Brain microvascular endothelial cell (primary cell): ENCODE measurements at regions not wholly inside any gene's neighbourhood (a gene's known extent, or its start where the extent isn't known, plus 50 kb on each side); places are given as distances from the start of the nearest gene placed in this dataset.
A peak's percentile ranks its signal among the peaks of the same experiment; 100 is the strongest.

Experiments used
- DNase-seq: peaks from one replicate; pipeline ENCODE4 v3.0.0-alpha.2; 2020
- H3K27ac ChIP-seq: fragments of 250-450 bp; sonication (Bioruptor Pico); 2 replicates; pipeline ENCODE4 v1.5.1; 2020; ENCODE audit warnings: mild to moderate bottlenecking, moderate library complexity
- H3K27me3 ChIP-seq: fragments of 250-450 bp; sonication (Bioruptor Pico); replicated peaks from 2 replicates; pipeline ENCODE4 v1.5.1; 2020; ENCODE audit warnings: mild to moderate bottlenecking
- H3K36me3 ChIP-seq: fragments of 250-450 bp; sonication (Bioruptor Pico); replicated peaks from 2 replicates; pipeline ENCODE4 v1.5.1; 2020; ENCODE audit warnings: mild to moderate bottlenecking
- H3K4me3 ChIP-seq: 2 replicates; pipeline ENCODE4 v1.5.1; 2011; ENCODE audit warnings: low read depth, mild to moderate bottlenecking, control low read depth, low read length, moderate library complexity
- CTCF ChIP-seq: IDR thresholded peaks from 2 replicates; pipeline ENCODE4 v1.5.1; 2011; ENCODE audit warnings: low read depth, mild to moderate bottlenecking, moderate library complexity, low read length, control low read depth, inconsistent platforms; ENCODE audit errors: missing control alignments
- in situ Hi-C: cut with HindIII; loops from 2 replicates; pipeline ENCODE4 v1.10.0; 2017; ENCODE audit warnings: low sequenced_read_pairs, low pct_ligation_motif_present

DNA sequence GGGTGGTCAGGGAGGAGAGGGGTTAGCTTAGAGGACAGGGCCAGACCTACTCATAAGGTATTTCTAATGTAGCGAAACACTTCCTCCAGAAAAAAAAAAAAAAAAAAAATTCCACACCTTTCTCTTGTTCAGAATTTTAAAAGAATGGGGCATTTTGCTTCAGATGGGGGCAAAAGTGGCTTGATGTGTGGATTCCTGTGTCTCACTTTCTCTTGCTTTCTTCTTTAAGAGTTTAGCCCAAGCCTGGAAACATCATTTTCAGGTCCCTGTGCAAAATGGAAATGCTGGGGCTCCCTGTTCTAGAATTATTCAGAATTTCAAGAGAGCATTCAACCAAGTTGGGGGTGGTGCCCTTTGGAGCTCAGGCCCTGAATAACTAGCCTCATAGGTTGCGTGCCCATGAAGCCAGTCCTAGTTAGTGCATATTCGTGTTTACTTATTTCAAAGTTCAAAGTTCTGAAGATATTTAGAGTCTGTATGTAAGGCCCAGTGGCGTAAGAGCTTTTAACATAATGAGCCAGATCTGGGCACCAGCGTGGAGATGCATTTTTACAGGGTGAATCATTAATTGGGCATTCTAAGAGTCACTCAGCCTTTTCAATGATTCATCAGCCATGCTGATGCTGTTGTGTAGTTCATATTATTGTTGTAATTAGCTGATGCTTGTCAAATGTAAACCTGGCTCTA lies 104.5 kb downstream of the RPLP1 start:
- peak; percentile 86 for DNase-seq
- no peak overlapping the region for H3K27ac ChIP-seq
- no peak overlapping the region for H3K4me3 ChIP-seq
- peaks cover 11% of the 10 kb centered on the region for H3K27me3 ChIP-seq
- H3K36me3 ChIP-seq, result no peaks in the 10 kb centered on the region
- no peak for TF ChIP-seq CTCF
- in situ Hi-C loops, result no loop called here

- H3K27me3 ChIP-seq, result peaks cover 17% of the 10 kb centered on the region
- no peak overlapping the region for H3K27ac ChIP-seq
- in situ Hi-C loops, result no loop called here
- H3K36me3 ChIP-seq, result no peaks in the 10 kb centered on the region
- no peak for DNase-seq
- no peak overlapping the region for H3K4me3 ChIP-seq
- no peak for TF ChIP-seq CTCF
These were observed 105.2 kb downstream of the RPLP1 start for GRCh38 chr15:69557707-69558409.

- Histone ChIP-seq H3K36me3 (no peaks in the 10 kb centered on the region), H3K27me3 (peaks cover 17% of the 10 kb centered on the region), H3K4me3 (no peak overlapping the region), H3K27ac (no peak overlapping the region)
- TF ChIP-seq CTCF, result no peak
- no peak for DNase-seq
- in situ Hi-C loops, result no loop called here
These were observed 107.0 kb downstream of the RPLP1 start for GRCh38 chr15:69559440-69560190.

DNA sequence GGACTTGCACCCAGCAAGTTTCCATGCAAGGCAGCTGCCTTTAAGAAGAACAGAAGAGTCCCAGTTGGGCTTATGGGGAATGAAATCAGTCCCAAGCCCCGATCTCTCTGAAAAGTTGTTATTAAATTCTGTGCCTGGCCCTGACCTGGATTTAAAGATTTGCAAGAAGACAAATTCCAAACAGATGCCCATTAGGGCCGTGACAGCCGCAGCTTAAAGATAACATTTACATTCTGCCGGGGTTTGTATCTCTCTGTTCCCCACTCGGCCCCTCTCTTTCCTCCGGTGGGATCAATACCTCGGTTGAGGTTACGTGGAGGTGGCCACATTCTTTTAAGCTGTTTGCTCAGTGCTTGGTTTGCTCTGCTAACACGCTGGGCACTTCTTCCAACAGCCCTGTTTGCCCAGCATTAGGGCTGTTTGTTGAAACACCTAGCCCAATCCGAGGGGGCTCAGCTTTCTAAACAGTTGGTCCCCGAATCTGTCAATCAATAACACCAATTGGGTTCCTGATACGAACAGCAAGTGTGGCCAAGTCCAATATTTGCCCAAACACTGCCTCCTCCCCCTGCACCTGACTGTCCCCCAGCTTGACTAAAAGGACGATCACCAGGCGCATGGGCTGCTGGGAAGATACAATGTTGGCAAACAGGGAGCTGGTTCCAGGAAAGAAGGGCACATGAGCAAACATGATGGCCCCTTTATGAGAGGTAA lies 108.6 kb downstream of the RPLP1 start:
- in situ Hi-C loops, result no loop called here
- Histone ChIP-seq H3K27ac (no peak overlapping the region), H3K4me3 (no peak overlapping the region), H3K36me3 (no peaks in the 10 kb centered on the region), H3K27me3 (peaks cover 17% of the 10 kb centered on the region)
- DNase-seq, result no peak
- no peak for TF ChIP-seq CTCF

DNA sequence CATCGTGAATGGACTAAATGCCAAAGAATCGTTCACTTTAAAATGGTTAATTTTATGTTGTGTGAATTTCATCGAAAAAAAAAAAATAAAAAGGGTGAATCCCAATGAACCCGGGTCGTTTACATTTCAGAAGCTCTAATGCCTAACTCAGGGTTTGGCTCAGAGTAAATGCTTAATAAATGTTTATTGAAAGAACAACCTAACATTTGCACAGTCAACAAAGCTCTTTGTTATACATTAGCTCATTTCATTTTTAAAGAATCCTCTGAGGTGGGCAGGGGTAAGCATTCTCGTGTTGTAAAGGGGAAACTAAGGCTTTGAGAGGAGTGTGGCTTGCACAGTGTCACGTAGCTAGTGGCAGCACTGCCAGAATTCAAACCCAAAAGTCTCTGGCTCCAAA lies 109.5 kb downstream of the RPLP1 start:
- DNase-seq, result no peak
- Histone ChIP-seq H3K4me3 (no peak overlapping the region), H3K27me3 (peaks cover 17% of the 10 kb centered on the region), H3K36me3 (no peaks in the 10 kb centered on the region), H3K27ac (no peak overlapping the region)
- in situ Hi-C loops, result no loop called here
- no peak for TF ChIP-seq CTCF
